ENCODE measurements at regions not wholly inside any gene's neighbourhood (a gene's known extent, or its start where the extent isn't known, plus 50 kb on each side); places are given as distances from the start of the nearest gene placed in this dataset.
A peak's percentile ranks its signal among the peaks of the same experiment; 100 is the strongest.

GRCh38 chr10:33506391-33506790 lies 171.9 kb upstream of the NRP1 start:
- no peak for TF ChIP-seq Cebpa-rat (IDR thresholded peaks at IDR 0.05)
- Histone ChIP-seq H3K9ac (no peak overlapping the region; a peak in 1 of 22 replicates), H3K27me3 (no peaks in the 10 kb centered on the region), H3K9me3 (replicated peaks in 1 of 11) (peaks cover 0 to 5% (median 0%) of the 10 kb centered on the region in 11 experiments; a peak in 1 of 22 replicates), H3K4me2 (peak overlapping the region in 4 of 11 experiments; percentile 19 to 88 (median 68); a peak in 8 of 22 replicates), H4K20me1 (no peaks in the 10 kb centered on the region), H3K36me3 (no peaks in the 10 kb centered on the region), H3K27ac (peak overlapping the region in 5 of 11 experiments; percentile 26 to 81 (median 67); a peak in 9 of 22 replicates), H3K4me3 (no peak overlapping the region), H3K4me1 (peaks cover 0 to 47% (median 14%) of the 10 kb centered on the region in 10 experiments; a peak in 12 of 20 replicates)

GRCh38 chr10:33501161-33501560 lies 166.7 kb upstream of the NRP1 start:
- peaks cover 0 to 5% (median 0%) of the 10 kb centered on the region in 11 experiments; a peak in 1 of 22 replicates for H3K9me3 ChIP-seq (replicated peaks in 1 of 11)
- H4K20me1 ChIP-seq: no peaks in the 10 kb centered on the region
- H3K4me2 ChIP-seq: no peak overlapping the region
- peaks cover 0 to 6% (median 0%) of the 10 kb centered on the region in 10 experiments; a peak in 4 of 20 replicates for H3K4me1 ChIP-seq
- H3K27me3 ChIP-seq: no peaks in the 10 kb centered on the region
- H3K4me3 ChIP-seq: no peak overlapping the region
- TF ChIP-seq Cebpa-rat (IDR thresholded peaks at IDR 0.05): no peak
- no peak overlapping the region for H3K27ac ChIP-seq
- H3K9ac ChIP-seq: no peak overlapping the region
- H3K36me3 ChIP-seq: no peaks in the 10 kb centered on the region

DNA sequence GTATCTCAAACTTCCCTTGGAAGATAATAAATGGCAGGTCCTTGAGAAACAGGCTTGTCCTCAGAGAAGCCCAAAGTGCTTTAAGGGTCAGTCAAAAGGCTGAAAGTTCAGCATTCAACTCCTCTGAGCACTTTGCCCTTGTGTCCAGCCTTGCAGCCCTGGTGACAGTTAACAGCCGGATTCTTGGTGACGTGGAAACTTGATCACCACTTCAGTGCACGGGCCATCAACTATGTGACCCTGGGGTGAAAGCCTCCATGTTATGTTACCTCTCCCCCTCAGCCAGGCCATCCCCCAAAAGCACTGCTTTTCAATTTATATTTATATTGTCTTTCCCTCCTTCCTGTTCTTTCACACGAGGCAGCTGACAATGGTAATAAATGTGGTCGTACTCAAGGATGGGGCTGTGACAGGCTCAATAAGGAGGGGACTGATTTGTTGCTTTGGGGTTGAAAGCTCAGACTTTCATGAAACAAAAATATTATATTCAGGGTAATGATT lies 164.0 kb upstream of the NRP1 start:
- Histone ChIP-seq H3K4me2 (no peak overlapping the region), H3K27me3 (no peaks in the 10 kb centered on the region), H3K4me3 (no peak overlapping the region), H4K20me1 (no peaks in the 10 kb centered on the region), H3K36me3 (no peaks in the 10 kb centered on the region), H3K9ac (no peak overlapping the region), H3K4me1 (no peaks in the 10 kb centered on the region), H3K27ac (no peak overlapping the region), H3K9me3 (replicated peaks in 1 of 11) (peaks cover 0 to 5% (median 0%) of the 10 kb centered on the region in 11 experiments; a peak in 1 of 22 replicates)
- no peak for TF ChIP-seq Cebpa-rat (IDR thresholded peaks at IDR 0.05)

GRCh38 chr10:33497338-33497737 lies 162.9 kb upstream of the NRP1 start:
- no peaks in the 10 kb centered on the region for H4K20me1 ChIP-seq
- peaks cover 0 to 5% (median 0%) of the 10 kb centered on the region in 11 experiments; a peak in 1 of 22 replicates for H3K9me3 ChIP-seq (replicated peaks in 1 of 11)
- H3K27me3 ChIP-seq: no peaks in the 10 kb centered on the region
- no peak overlapping the region for H3K4me3 ChIP-seq
- no peak for TF ChIP-seq Cebpa-rat (IDR thresholded peaks at IDR 0.05)
- no peaks in the 10 kb centered on the region for H3K4me1 ChIP-seq
- H3K27ac ChIP-seq: no peak overlapping the region
- no peak overlapping the region for H3K9ac ChIP-seq
- no peaks in the 10 kb centered on the region for H3K36me3 ChIP-seq
- no peak overlapping the region for H3K4me2 ChIP-seq

- H3K27ac ChIP-seq: no peak overlapping the region
- no peaks in the 10 kb centered on the region for H3K9me3 ChIP-seq (replicated peaks in 1 of 11)
- no peak overlapping the region for H3K4me3 ChIP-seq
- H3K36me3 ChIP-seq: no peaks in the 10 kb centered on the region
- no peaks in the 10 kb centered on the region for H4K20me1 ChIP-seq
- H3K4me1 ChIP-seq: no peaks in the 10 kb centered on the region
- no peak overlapping the region for H3K4me2 ChIP-seq
- no peaks in the 10 kb centered on the region for H3K27me3 ChIP-seq
- no peak for TF ChIP-seq Cebpa-rat (IDR thresholded peaks at IDR 0.05)
- H3K9ac ChIP-seq: no peak overlapping the region
These were observed 161.6 kb upstream of the NRP1 start for GRCh38 chr10:33496096-33496495.

- TF ChIP-seq Cebpa-rat (IDR thresholded peaks at IDR 0.05): no peak
- Histone ChIP-seq H3K4me1 (no peaks in the 10 kb centered on the region), H4K20me1 (no peaks in the 10 kb centered on the region), H3K27ac (no peak overlapping the region), H3K4me3 (no peak overlapping the region), H3K27me3 (no peaks in the 10 kb centered on the region), H3K4me2 (no peak overlapping the region), H3K9me3 (replicated peaks in 1 of 11) (no peaks in the 10 kb centered on the region), H3K9ac (no peak overlapping the region), H3K36me3 (no peaks in the 10 kb centered on the region)
These were observed 160.3 kb upstream of the NRP1 start for GRCh38 chr10:33494694-33495265.

- H3K9me3 ChIP-seq (replicated peaks in 1 of 11): no peaks in the 10 kb centered on the region
- H4K20me1 ChIP-seq: no peaks in the 10 kb centered on the region
- H3K27ac ChIP-seq: no peak overlapping the region
- no peak overlapping the region for H3K9ac ChIP-seq
- TF ChIP-seq Cebpa-rat (IDR thresholded peaks at IDR 0.05): no peak
- H3K4me2 ChIP-seq: no peak overlapping the region
- no peaks in the 10 kb centered on the region for H3K4me1 ChIP-seq
- no peaks in the 10 kb centered on the region for H3K27me3 ChIP-seq
- no peak overlapping the region for H3K4me3 ChIP-seq
- H3K36me3 ChIP-seq: no peaks in the 10 kb centered on the region
These were observed 159.5 kb upstream of the NRP1 start for GRCh38 chr10:33493978-33494377.

DNA sequence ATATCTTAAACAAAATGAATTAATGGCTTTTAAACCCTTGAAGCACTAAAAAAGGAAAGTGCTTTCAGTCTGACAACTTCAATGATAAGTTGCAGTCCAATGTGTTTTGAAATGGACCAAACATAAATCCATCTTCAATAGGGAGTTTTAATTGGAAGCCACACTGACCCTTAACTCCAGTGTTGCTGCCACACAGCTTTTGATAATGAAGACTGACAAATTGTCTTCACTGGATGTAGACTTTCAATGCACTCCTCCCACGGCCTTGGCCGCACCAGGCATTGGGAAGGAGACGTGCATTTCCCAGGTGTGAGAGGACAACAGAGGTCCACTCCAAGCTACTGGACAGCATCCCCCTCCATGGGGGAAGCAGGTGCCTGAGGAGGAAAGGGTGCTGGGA lies 159.0 kb upstream of the NRP1 start:
- Histone ChIP-seq H3K9ac (no peak overlapping the region), H3K36me3 (no peaks in the 10 kb centered on the region), H3K4me2 (no peak overlapping the region), H3K27ac (no peak overlapping the region), H3K4me3 (no peak overlapping the region), H3K27me3 (no peaks in the 10 kb centered on the region), H4K20me1 (no peaks in the 10 kb centered on the region), H3K9me3 (replicated peaks in 1 of 11) (no peaks in the 10 kb centered on the region), H3K4me1 (no peaks in the 10 kb centered on the region)
- TF ChIP-seq Cebpa-rat (IDR thresholded peaks at IDR 0.05): no peak

GRCh38 chr10:33492701-33493345 lies 158.4 kb upstream of the NRP1 start:
- Histone ChIP-seq H3K4me1 (no peaks in the 10 kb centered on the region), H3K4me3 (no peak overlapping the region), H3K9me3 (replicated peaks in 1 of 11) (no peaks in the 10 kb centered on the region), H3K27ac (no peak overlapping the region), H3K27me3 (no peaks in the 10 kb centered on the region), H3K36me3 (no peaks in the 10 kb centered on the region), H3K4me2 (no peak overlapping the region), H3K9ac (no peak overlapping the region), H4K20me1 (no peaks in the 10 kb centered on the region)
- TF ChIP-seq Cebpa-rat (IDR thresholded peaks at IDR 0.05): no peak

Data from BLaER1 treated with 17β-estradiol and CSF1 and Interleukin-3, amounts not matched to agents 10 nM and 100 nM (cell line).